ENCODE measurements at regions not wholly inside any gene's neighbourhood (a gene's known extent, or its start where the extent isn't known, plus 50 kb on each side); places are given as distances from the start of the nearest gene placed in this dataset.
"Not testable (repeated sequence)": the region's sequence is repeated elsewhere in the genome, so short reads cannot be mapped to it uniquely, and the experiment has no call there.

GRCh38 chr6:57708061-57708460 lies 390.6 kb downstream of the PRIM2 start:
- DNase-seq (ENCODE audit: low spot score) = not testable (repeated sequence)

DNA sequence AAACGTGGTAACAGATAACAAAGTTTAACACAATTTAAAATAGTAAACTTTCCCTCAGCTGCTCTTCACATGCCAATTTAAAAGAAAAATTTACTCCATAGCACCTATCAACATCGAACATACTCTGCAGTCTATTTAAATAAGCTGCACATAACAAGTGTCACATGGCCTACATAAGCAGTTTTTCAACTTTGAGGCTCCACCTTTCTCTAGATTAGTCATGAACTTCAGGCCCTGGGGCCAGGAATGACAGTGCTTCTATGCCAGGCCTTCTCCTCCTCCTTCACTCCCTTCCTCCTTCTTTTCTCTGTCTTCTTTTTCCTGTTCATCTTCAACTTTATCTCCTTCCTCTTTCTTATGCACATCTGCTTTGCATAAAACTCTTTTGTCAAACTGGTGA lies 405.1 kb downstream of the PRIM2 start:
- peak; percentile 52 for DNase-seq (ENCODE audit: low spot score)

- DNase-seq (ENCODE audit: low spot score) = not testable (repeated sequence)
Measured at GRCh38 chr6:57723815-57724401, 406.5 kb downstream of the PRIM2 start.

GRCh38 chr6:57729407-57729806 lies 412.0 kb downstream of the PRIM2 start:
- not testable (repeated sequence) for DNase-seq (ENCODE audit: low spot score)

DNA sequence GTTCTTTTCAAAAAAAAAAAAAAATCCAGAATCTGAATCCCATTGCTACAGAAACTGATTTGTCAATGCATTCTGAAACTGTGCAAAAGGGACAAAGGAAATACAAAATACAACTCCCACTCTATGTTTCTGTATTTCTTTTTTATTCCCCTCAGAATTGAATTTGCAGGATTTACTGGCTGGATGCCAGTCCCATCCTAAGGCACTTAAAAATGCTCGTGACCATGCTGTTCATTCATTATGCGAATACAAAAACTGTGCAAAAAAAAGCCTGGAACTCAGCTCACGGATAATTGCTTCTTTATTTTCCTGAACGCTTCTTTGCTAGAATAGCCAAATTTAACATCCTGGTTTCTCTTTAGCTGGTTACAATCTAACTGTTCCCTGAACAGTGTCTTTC lies 413.3 kb downstream of the PRIM2 start:
- DNase-seq (ENCODE audit: low spot score) = not testable (repeated sequence)

GRCh38 chr6:57747716-57748115 lies 430.3 kb downstream of the PRIM2 start:
- not testable (repeated sequence) for DNase-seq (ENCODE audit: low spot score)

- DNase-seq (ENCODE audit: low spot score) = not testable (repeated sequence)
Measured at GRCh38 chr6:57759850-57760249, 442.4 kb downstream of the PRIM2 start.

GRCh38 chr6:57792720-57793397 lies 475.4 kb downstream of the PRIM2 start:
- not testable (repeated sequence) for DNase-seq (ENCODE audit: low spot score)

DNA sequence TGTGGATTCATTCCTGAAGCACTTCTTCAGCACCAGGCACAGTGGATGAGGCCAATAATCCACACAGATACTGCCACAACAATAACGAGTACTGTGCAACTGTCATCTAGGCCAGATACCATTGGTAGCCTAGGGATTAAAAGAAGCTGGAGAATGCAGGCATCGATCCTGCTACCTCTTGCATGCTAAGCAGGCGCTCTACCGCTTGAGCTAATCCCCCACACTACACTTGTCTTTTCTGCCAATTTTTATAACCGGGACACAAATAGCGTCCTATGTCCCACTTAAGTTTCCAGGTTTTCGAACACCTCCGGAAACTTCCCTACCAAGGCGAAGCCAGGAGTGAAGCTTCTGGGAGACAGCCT lies 475.9 kb downstream of the PRIM2 start:
- DNase-seq (ENCODE audit: low spot score) = not testable (repeated sequence)

DNA sequence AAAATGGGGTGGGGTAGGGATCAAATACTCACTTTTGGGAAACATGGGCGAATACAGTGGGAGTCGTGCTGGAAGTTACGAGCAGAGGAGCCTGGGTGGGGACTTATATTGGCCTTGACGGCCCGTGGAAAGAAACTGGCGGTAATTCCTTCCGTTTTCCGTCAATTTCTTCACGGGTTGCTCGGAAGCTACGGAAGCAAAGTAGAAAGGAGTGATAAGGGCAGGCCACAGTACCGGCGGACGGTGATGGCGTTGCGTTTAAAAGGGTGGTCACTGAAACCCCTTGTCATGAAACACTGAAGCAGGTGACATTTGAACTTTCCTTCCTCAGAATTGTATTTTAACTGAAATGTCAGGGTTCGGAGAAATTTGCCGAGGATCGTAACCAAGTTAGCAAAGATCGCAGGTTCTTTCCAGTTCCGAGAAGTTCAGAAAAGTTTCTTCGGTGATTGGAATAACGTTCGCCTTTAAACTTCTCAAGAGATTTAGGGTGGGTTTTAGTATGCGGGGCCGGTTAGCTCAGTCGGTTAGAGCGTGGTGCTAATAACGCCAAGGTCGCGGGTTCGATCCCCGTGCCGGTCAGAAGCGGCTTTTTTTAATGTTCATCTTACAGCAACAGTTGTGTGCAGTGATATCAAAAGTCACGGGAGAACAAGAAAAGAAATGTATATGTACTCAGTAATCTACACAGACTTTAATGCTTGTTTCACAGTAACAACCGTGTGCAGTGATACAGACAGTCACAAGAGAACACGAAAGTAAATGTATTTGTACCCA lies 482.5 kb downstream of the PRIM2 start:
- DNase-seq (ENCODE audit: low spot score) = not testable (repeated sequence)

DNA sequence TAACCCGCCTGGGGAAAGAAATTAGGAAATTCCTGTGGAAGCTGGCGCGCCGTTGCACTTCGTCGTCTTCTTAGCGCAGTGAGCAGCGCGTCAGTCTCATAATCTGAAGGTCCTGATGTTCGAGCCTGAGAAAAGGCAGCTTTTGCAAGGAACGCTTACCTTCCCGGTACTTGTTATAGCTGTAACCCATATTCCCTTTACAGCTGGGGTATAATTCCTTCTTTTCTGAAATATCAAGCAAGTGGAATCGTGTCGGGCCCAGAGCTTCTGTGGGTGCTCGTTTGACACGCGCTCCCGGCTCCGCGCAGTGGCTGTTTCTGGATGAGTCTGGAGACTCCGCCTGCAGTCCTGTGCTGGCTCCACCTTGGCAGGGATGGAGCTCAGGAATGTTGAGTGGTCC lies 491.2 kb downstream of the PRIM2 start:
- not testable (repeated sequence) for DNase-seq (ENCODE audit: low spot score)

DNA sequence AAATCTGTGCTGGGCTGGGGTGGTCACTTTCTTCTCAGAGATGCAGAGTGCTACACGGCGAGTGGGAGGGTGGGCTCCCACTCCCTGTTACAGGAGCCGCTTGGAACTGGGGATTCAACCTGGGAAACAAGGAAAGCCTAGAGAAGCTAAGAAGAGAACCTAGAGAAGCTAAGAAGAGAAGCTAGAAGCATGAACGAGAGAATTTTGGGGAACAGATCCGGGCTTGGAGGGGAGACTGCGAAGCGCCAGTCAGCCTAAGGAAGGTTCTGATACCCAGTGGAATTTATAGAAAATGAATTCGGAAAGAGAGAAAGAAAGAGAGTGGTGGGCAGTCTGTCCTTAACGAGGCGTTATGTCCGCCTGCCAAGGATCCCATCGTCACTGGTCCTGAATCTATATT lies 492.0 kb downstream of the PRIM2 start:
- DNase-seq (ENCODE audit: low spot score) = not testable (repeated sequence)

- not testable (repeated sequence) for DNase-seq (ENCODE audit: low spot score)
Measured at GRCh38 chr6:57813271-57814075, 496.0 kb downstream of the PRIM2 start.

DNA sequence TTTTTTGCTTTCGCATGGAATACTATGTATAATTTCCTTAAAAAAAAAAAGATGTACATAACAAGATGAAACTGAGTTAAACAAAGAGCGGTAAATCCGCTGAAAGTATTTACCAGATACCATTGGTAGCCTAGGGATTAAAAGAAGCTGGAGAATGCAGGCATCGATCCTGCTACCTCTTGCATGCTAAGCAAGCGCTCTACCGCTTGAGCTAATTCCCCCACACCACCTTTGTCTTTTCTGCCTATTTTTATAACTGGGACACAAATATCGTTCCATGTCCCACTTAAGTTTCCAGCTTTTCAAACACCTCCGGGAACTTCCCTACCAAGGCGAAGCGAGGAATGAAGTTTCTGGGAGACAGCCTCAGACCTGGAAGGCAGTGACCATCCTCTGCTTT lies 498.4 kb downstream of the PRIM2 start:
- not testable (repeated sequence) for DNase-seq (ENCODE audit: low spot score)

GRCh38 chr6:57821325-57821724 lies 503.9 kb downstream of the PRIM2 start:
- DNase-seq (ENCODE audit: low spot score) = not testable (repeated sequence)

DNA sequence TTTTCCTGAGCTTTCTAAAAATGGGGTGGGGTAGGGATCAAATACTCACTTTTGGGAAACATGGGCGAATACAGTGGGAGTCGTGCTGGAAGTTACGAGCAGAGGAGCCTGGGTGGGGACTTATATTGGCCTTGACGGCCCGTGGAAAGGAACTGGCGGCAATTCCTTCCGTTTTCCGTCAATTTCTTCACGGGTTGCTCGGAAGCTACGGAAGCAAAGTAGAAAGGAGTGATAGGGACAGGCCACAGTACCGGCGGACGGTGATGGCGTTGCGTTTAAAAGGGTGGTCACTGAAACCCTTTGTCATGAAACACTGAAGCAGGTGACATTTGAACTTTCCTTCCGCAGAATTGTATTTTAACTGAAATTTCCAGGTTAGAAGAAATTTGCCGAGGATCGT lies 505.0 kb downstream of the PRIM2 start:
- DNase-seq (ENCODE audit: low spot score) = not testable (repeated sequence)

DNA sequence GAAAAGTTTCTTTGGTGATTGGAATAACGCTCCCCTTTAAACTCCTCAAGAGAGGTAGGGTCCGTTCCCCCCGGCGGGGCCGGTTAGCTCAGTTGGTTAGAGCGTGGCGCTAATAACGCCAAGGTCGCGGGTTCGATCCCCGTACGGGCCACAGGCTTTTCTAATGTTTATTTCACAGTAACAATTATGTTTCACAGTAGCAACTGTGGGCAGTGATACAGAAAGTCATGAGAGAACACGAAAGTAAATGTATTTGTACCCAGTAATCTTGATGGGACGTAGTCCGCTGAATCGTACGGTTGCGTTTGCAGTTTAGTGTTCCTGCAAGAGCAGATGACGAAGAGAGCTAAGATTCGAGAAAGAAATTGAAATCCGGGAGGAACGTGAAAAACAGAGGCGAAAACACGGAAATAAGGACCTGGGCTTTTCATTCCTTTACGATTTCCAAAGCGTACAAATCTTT lies 505.5 kb downstream of the PRIM2 start:
- no peak for DNase-seq (ENCODE audit: low spot score)

DNA sequence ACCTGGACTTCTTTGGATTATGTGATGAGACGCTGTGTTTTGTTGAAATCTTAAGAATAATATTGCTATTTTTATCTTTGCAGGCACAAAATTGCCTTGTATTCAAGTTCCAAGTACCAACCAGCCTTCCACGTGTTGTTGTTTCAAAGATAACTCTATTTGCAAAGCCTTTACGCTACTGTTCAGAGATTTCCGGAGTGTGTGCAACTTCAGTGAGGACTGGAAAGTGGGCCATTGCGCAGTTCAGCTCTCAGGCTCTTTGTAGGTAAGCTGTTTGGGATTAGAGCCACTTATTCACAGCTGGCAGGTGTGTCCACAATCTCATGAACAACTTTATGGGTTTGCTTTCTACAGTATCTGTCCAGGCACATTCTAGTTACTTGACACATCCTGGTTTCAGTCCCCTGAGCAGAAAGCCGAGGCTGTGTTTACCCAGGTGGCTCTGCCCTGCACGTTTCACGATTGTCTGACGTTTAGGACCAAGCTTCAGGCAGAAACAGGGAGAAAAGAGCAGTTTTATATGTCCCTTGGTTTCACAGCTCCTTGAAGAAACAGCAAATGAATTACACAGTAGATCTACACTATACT lies 520.3 kb downstream of the PRIM2 start:
- not testable (repeated sequence) for DNase-seq (ENCODE audit: low spot score)

DNA sequence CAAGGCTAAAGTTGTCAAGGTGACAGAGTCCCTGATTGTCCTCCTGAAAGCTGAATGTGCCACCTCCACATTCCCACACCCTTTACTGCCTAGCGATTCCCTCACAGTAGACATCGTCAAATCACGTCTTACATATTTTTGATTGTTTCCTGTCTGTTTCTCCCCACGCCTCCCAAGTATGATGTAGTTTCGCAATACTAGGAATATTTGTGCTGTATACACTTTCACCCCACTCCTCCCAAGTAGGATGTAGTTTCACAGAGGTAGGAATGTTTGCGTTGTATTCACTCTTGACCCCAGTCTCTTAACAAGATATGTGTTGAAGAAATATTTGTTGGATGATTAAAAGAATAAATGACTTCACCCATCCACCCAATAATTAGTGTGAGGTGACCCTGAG lies 524.1 kb downstream of the PRIM2 start:
- peak; percentile 1 for DNase-seq (ENCODE audit: low spot score)

GRCh38 chr6:57853745-57854407 lies 536.4 kb downstream of the PRIM2 start:
- DNase-seq (ENCODE audit: low spot score) = not testable (repeated sequence)
